GM21447 (cell line): ENCODE measurements at regions not wholly inside any gene's neighbourhood (a gene's known extent, or its start where the extent isn't known, plus 50 kb on each side); places are given as distances from the start of the nearest gene placed in this dataset.

Experiments
- ATAC-seq: cut with Tn5 transposase; IDR thresholded peaks from one replicate; pipeline ENCODE4 v1.9.1; 2021; ENCODE audit not compliant: unreplicated experiment

GRCh38 chr14:31943861-31944255 is 133.2 kb upstream of the ARHGAP5 start:
- no peak for ATAC-seq

DNA sequence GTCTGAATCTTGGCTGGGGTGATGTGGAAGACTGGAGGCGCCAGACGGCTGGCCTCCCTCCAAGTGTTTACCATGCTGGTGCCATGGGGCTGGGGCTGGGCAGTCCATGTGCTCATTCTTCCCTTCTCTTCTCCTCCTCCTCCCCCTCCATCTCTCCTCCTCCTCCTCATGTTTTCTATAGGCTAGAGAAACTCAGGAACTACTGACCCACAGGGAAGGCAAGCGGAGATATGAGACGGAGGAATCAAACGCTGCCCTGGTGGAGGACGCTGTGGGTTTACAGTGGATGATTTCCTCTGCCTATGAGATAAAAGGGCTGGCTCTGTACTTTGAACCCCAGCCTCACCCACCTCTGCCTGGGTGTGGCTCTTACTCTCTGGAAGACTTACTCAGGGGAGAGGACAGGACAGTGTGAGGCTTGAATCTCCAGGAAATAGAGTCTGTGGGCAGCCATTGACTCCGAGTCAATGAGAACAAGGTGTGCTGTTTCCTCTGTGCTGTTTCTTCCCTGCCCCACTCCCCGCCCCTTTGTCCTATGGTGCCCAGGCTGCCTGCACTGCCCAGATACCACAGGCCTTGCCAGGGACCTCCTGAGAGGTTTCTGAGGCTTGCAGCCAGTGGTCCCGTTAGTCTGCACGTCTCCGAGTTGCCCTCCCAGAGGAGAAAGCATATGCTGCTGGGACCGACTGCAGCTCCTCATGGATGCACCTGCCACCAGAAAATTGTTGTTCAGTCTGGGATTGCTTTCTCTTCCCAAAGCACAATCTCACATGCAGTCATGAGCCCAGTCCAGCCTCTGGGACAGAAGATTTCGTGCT is 132.6 kb upstream of the ARHGAP5 start:
- ATAC-seq = no peak

GRCh38 chr14:31945074-31945613 is 132.0 kb upstream of the ARHGAP5 start:
- peak; percentile 66 for ATAC-seq

DNA sequence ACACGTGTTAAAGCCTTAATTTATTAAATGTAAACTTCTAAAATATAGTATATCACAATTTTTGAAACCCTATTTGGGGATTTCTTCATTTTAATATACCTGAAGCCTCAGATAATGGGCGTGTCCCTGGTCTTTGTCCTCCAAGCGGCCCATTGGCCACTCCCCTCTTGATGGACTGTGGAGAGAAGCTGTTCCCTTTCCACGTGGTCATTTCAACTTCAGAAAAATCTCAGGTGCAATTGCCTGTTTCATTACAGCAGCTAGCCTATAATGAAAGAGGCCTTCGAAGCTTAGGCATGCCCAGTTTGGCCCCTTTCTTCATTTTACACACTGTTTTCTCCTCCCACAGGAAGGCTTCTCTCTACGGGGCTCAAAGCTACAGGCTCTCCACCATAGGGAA is 131.4 kb upstream of the ARHGAP5 start:
- no peak for ATAC-seq

DNA sequence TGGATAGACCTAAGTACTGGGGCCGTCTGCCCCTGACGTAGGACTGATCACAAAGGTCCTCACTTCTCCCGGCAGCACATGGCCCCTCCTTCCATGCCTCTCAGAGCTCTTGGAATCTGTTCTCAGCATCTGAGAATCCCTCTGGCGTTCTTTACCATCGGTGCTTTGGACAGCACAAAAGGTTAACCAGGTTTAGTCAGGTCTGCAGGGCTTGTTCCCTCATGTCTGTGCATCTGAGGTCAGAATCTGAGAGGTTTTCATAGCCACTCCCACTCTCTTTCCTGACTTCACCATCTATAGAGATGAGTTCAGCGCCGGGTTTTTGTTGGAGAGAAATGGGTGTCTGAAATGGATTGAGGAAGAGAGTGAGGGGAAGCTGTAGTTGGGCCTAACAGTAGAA is 130.0 kb upstream of the ARHGAP5 start:
- no peak for ATAC-seq

- ATAC-seq = no peak
These were observed 129.2 kb upstream of the ARHGAP5 start for GRCh38 chr14:31947680-31948595.

- ATAC-seq = no peak
These were observed 127.4 kb upstream of the ARHGAP5 start for GRCh38 chr14:31949709-31950108.

- no peak for ATAC-seq
These were observed 126.8 kb upstream of the ARHGAP5 start for GRCh38 chr14:31950331-31950730.

DNA sequence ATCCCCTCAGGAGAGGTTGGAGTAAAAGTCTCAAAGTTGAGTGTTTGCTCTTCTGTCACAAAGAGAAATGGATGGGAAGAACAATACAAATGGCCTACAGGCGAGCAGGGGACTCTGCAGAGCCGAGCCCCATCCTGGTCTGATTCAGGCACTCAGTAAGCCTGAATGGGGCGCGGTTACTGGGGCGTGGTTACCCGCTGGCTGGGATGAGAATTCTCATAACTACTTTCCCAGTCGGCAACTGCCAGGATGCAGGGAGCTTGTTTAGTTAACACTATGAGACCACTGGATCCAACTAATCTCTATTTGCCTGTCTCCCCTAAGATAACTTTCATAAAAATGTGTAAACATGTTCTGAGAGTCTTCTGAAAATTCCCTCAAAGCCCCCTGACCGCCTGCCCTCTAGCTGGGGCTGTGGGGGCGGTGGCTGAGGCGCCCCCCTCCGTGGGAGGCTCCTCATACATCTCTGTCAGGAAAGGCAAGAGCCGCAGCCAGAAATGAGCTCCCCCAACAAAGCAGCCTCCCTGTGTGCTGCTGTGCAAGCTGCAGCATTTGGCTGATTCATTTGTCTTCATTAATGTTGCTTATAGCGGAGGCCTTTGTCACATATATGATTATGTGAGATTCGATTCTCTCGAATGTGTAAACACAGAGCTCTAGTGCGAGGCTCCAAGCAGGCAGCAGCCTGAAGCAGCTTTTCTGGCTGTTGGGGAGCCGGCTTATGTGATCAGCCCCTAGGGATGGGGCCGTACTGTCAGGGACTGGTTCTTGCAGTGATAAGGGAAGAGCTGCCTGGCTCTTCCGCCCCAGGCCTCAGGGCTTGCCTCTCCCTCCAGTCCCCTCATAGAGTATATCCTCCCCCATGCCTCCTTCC is 126.1 kb upstream of the ARHGAP5 start:
- no peak for ATAC-seq

- no peak for ATAC-seq
These were observed 125.5 kb upstream of the ARHGAP5 start for GRCh38 chr14:31951638-31951964.

DNA sequence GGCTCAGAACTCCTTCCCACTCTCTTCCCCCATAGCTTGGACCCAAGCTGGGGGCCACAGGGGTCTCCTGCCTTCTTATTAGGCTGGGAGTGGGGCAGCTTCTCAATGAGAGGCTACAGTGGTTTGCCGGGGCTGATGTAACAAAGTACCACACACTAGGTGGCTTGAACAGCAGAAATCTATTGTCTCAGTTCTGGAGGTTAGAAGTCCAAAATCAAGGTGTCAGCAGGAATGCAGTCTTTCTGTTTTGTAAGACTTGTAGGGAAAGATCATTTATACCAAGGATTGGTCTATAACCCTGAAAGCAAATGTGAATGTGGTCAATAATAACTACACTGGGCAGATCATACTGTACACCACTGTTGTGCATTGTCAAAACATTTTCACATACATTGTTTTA is 124.5 kb upstream of the ARHGAP5 start:
- no peak for ATAC-seq

- no peak for ATAC-seq
These were observed 123.9 kb upstream of the ARHGAP5 start for GRCh38 chr14:31953210-31953609.

DNA sequence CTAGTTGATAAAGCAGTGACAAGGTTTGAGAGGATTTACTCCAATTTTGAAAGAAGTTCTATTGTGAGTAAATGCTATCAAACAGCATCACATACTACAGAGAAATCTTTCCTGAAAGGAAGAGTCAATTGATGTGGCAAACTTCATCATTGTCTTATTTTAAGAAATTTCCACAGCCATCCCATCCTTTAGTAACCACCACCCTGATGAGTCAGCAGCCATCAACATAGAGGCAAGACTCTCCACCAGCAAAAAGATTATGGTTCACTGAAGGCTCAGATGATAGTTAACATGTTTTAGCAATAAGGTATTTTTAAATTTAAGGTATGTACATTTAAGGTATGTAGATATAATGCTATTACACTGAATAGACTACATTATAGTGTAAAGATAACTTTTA is 122.1 kb upstream of the ARHGAP5 start:
- ATAC-seq = no peak

- no peak for ATAC-seq
These were observed 121.0 kb upstream of the ARHGAP5 start for GRCh38 chr14:31955936-31956579.

- ATAC-seq = no peak
These were observed 119.5 kb upstream of the ARHGAP5 start for GRCh38 chr14:31957565-31957964.

- no peak for ATAC-seq
These were observed 117.1 kb upstream of the ARHGAP5 start for GRCh38 chr14:31960039-31960438.

DNA sequence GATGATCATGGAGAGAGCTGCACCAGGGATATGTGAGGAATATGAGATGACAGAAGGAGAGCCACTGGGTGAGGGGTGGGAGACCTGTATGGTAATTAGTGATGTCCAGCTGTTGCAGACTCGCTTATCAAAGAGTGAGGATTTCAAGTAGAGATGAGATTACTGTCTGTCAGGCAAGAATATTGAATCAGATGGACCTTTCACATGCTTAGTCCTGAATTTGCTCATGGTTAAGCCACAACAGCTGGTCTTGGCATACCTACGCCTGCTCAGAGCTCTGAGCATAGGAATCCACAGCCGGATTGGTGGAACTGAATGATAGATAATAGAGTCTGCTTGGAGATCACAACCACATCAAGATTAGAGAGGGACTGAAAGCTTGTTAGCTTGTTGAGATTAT is 115.2 kb upstream of the ARHGAP5 start:
- no peak for ATAC-seq

GRCh38 chr14:31962920-31963319 is 114.2 kb upstream of the ARHGAP5 start:
- no peak for ATAC-seq

- no peak for ATAC-seq
These were observed 113.5 kb upstream of the ARHGAP5 start for GRCh38 chr14:31963587-31963986.

DNA sequence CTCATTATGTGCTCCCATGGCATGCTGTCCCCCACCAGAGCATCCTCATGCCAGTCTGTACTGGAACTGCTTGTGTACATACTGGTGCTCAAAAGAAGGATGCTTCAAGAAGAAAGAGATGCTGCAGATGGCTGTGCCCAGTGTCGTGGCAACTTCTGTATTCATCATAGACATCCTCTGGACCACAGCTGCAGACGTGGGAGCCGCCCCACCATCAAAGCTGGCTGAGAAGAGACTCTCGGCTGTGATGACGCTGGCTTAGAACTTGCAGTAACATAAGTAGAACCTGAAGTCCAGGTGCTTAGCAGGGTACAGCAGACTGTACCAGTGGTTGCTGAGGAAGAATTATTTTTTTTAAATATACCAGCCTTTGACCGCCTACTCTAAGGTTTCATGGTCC is 112.6 kb upstream of the ARHGAP5 start:
- ATAC-seq = no peak
